ENCODE measurements at regions not wholly inside any gene's neighbourhood (a gene's known extent, or its start where the extent isn't known, plus 50 kb on each side); places are given as distances from the start of the nearest gene placed in this dataset.

DNA sequence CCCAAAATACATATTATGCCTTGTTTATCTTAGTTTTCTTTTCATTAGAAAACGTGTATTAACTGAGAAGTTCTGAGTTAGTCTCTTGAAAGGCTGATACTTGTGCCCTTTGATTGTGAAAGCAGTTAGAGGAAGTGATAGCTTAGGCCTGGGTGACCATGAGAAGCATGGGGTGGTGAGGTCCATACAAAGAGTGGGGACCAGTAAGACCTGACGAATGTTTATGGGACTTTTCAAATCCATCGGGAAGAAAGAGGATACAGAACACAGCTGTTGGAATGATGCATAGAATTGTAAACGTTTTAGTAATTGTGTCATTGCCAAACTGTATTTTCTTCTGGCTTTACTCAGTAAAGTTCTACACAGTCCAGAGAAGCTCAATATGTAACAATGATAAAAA is 259.8 kb downstream of the LMO4 start:
- in situ Hi-C loops (cut with HindIII; ENCODE audit: low pct_unique_long_range_greater_than_20kb, low sequenced_read_pairs), result no loop called here
- H3K4me3 ChIP-seq (ENCODE audit: low read depth in 2 of 2, low read length in 2 of 2), result no peak overlapping the region

DNA sequence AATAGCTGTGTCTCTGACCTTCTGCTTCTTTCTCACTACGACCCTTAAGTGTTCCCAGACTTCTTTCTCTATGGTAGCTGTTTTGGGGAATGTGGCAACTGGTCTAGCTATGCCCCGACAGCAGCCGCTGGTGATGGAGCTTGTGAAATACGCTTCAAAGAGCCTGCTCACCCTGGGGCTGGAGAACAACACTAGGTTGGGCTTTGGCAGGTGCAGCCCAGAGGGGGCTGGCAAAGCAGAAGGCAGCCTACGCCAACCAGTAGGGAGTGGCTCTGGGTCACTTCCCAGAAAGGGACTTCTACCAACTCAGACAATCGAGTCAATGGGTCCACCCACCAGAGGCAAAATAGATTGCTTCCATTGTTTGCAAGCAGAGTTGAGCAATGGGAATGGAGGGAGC is 262.8 kb downstream of the LMO4 start:
- intact Hi-C loops (cut with micrococcal nuclease; ENCODE audit: unreplicated experiment), result no loop called here
- Histone ChIP-seq H3K36me3 (ENCODE audit: control insufficient read depth, insufficient read depth, low read length) (no peaks in the 10 kb centered on the region), H3K27me3 (ENCODE audit: control insufficient read depth, insufficient read depth, low read length) (no peaks in the 10 kb centered on the region), H3K27ac (ENCODE audit: low read length) (no peak overlapping the region), H3K4me1 (ENCODE audit: control insufficient read depth, insufficient read depth, low read length) (no peaks in the 10 kb centered on the region), H3K4me3 (ENCODE audit: low read depth in 2 of 2, low read length in 2 of 2) (no peak overlapping the region), H3K9me3 (ENCODE audit: control insufficient read depth, insufficient read depth, low read depth, low read length) (no peaks in the 10 kb centered on the region)
- TF ChIP-seq, protein P1, sequence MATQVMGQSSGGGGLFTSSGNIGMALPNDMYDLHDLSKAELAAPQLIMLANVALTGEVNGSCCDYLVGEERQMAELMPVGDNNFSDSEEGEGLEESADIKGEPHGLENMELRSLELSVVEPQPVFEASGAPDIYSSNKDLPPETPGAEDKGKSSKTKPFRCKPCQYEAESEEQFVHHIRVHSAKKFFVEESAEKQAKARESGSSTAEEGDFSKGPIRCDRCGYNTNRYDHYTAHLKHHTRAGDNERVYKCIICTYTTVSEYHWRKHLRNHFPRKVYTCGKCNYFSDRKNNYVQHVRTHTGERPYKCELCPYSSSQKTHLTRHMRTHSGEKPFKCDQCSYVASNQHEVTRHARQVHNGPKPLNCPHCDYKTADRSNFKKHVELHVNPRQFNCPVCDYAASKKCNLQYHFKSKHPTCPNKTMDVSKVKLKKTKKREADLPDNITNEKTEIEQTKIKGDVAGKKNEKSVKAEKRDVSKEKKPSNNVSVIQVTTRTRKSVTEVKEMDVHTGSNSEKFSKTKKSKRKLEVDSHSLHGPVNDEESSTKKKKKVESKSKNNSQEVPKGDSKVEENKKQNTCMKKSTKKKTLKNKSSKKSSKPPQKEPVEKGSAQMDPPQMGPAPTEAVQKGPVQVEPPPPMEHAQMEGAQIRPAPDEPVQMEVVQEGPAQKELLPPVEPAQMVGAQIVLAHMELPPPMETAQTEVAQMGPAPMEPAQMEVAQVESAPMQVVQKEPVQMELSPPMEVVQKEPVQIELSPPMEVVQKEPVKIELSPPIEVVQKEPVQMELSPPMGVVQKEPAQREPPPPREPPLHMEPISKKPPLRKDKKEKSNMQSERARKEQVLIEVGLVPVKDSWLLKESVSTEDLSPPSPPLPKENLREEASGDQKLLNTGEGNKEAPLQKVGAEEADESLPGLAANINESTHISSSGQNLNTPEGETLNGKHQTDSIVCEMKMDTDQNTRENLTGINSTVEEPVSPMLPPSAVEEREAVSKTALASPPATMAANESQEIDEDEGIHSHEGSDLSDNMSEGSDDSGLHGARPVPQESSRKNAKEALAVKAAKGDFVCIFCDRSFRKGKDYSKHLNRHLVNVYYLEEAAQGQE (IDR thresholded peaks at IDR 0.05; ENCODE audit: insufficient read depth in 1 of 2, low read depth in 2 of 2, low read length in 1 of 2), result no peak
- TF ChIP-seq SIN3A (IDR thresholded peaks at IDR 0.05; ENCODE audit: borderline replicate concordance, insufficient read depth, low read depth, low read length) (no peak), POLR2AphosphoS5 (IDR thresholded peaks at IDR 0.05; ENCODE audit: low read depth, low read length) (no peak), TCF7L2 (IDR thresholded peaks at IDR 0.05; ENCODE audit: low read depth, low read length) (no peak)
- TF ChIP-seq, protein P2, sequence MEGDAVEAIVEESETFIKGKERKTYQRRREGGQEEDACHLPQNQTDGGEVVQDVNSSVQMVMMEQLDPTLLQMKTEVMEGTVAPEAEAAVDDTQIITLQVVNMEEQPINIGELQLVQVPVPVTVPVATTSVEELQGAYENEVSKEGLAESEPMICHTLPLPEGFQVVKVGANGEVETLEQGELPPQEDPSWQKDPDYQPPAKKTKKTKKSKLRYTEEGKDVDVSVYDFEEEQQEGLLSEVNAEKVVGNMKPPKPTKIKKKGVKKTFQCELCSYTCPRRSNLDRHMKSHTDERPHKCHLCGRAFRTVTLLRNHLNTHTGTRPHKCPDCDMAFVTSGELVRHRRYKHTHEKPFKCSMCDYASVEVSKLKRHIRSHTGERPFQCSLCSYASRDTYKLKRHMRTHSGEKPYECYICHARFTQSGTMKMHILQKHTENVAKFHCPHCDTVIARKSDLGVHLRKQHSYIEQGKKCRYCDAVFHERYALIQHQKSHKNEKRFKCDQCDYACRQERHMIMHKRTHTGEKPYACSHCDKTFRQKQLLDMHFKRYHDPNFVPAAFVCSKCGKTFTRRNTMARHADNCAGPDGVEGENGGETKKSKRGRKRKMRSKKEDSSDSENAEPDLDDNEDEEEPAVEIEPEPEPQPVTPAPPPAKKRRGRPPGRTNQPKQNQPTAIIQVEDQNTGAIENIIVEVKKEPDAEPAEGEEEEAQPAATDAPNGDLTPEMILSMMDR (IDR thresholded peaks at IDR 0.05), result no peak
- ATAC-seq (no peak), DNase-seq (ENCODE audit: low read depth, low spot score) (no peak)
- ChIA-PET POLR2A (no interaction called here), CTCF (no interaction called here)
- in situ Hi-C loops (cut with HindIII; ENCODE audit: low pct_unique_long_range_greater_than_20kb, low sequenced_read_pairs), result no loop called here
- BruUV-seq (replicated peaks), result no TSS peak

More for the DNA sequence above, 259.8 kb downstream of the LMO4 start:
- Histone ChIP-seq H3K9me3 (ENCODE audit: control insufficient read depth, insufficient read depth, low read depth, low read length) (no peaks in the 10 kb centered on the region), H3K27ac (ENCODE audit: low read length) (no peak overlapping the region), H3K27me3 (ENCODE audit: control insufficient read depth, insufficient read depth, low read length) (no peaks in the 10 kb centered on the region), H3K4me1 (ENCODE audit: control insufficient read depth, insufficient read depth, low read length) (no peaks in the 10 kb centered on the region), H3K36me3 (ENCODE audit: control insufficient read depth, insufficient read depth, low read length) (no peaks in the 10 kb centered on the region)
- ChIA-PET CTCF (no interaction called here), POLR2A (no interaction called here)
- ATAC-seq (no peak), DNase-seq (ENCODE audit: low read depth, low spot score) (no peak)
- intact Hi-C loops (cut with micrococcal nuclease; ENCODE audit: unreplicated experiment), result no loop called here
- BruUV-seq (replicated peaks), result no TSS peak
- TF ChIP-seq, protein P2 (IDR thresholded peaks at IDR 0.05), result no peak
- TF ChIP-seq, protein P1 (IDR thresholded peaks at IDR 0.05; ENCODE audit: insufficient read depth in 1 of 2, low read depth in 2 of 2, low read length in 1 of 2), result no peak
- TF ChIP-seq TCF7L2 (IDR thresholded peaks at IDR 0.05; ENCODE audit: low read depth, low read length) (no peak), POLR2AphosphoS5 (IDR thresholded peaks at IDR 0.05; ENCODE audit: low read depth, low read length) (no peak), SIN3A (IDR thresholded peaks at IDR 0.05; ENCODE audit: borderline replicate concordance, insufficient read depth, low read depth, low read length) (no peak)

Data from Panc1 (cell line).